ENCODE measurements at regions not wholly inside any gene's neighbourhood (a gene's known extent, or its start where the extent isn't known, plus 50 kb on each side); places are given as distances from the start of the nearest gene placed in this dataset.

DNA sequence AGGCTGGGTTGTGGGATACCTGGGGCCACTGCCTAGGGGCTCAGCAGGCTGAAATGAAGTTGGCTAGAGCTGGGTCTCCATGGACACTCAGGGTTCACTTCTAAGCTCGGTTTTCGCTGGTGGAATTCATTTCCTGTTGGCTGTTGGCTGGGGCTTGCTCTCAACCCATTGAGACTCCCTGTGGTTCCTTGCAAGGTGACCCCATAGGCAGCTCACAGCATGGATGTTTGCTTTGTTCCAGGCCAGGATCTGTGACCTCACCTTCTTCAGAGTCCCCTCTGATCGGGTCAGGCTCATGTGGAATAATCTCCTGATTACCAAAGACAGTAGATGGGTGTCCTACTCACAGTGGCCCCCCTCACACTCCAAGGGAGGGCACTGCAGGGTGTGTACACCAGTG is 229.3 kb downstream of the QKI start:
- Histone ChIP-seq H3K79me2 (ENCODE audit: control insufficient read depth, low read length) (no peaks in the 10 kb centered on the region), H3K36me3 (ENCODE audit: control insufficient read depth, low read length) (no peaks in the 10 kb centered on the region), H4K20me1 (ENCODE audit: control insufficient read depth, insufficient read depth, low read depth, low read length) (no peaks in the 10 kb centered on the region), H3K4me3 (ENCODE audit: low read length) (no peak overlapping the region), H3K27ac (ENCODE audit: low read depth, low read length) (no peak overlapping the region), H3K9me3 (ENCODE audit: control insufficient read depth, insufficient read depth, low read length) (no peaks in the 10 kb centered on the region), H3K27me3 (ENCODE audit: control insufficient read depth, low read length) (no peaks in the 10 kb centered on the region), H3F3A (ENCODE audit: control insufficient read depth, insufficient read depth) (no peaks in the 10 kb centered on the region), H3K4me1 (ENCODE audit: control insufficient read depth, low read length) (no peaks in the 10 kb centered on the region), H3K4me2 (ENCODE audit: low read length) (no peak overlapping the region), H3K9me2 (replicated peaks; ENCODE audit: control insufficient read depth, low read length) (no peaks in the 10 kb centered on the region)
- TF ChIP-seq, protein P1, sequence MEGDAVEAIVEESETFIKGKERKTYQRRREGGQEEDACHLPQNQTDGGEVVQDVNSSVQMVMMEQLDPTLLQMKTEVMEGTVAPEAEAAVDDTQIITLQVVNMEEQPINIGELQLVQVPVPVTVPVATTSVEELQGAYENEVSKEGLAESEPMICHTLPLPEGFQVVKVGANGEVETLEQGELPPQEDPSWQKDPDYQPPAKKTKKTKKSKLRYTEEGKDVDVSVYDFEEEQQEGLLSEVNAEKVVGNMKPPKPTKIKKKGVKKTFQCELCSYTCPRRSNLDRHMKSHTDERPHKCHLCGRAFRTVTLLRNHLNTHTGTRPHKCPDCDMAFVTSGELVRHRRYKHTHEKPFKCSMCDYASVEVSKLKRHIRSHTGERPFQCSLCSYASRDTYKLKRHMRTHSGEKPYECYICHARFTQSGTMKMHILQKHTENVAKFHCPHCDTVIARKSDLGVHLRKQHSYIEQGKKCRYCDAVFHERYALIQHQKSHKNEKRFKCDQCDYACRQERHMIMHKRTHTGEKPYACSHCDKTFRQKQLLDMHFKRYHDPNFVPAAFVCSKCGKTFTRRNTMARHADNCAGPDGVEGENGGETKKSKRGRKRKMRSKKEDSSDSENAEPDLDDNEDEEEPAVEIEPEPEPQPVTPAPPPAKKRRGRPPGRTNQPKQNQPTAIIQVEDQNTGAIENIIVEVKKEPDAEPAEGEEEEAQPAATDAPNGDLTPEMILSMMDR (IDR thresholded peaks at IDR 0.05; ENCODE audit: low read depth, low read length, poor library complexity, severe bottlenecking) = no peak
- TF ChIP-seq EZH2phosphoT487 (IDR thresholded peaks at IDR 0.05; ENCODE audit: borderline replicate concordance, low read length) = no peak

DNA sequence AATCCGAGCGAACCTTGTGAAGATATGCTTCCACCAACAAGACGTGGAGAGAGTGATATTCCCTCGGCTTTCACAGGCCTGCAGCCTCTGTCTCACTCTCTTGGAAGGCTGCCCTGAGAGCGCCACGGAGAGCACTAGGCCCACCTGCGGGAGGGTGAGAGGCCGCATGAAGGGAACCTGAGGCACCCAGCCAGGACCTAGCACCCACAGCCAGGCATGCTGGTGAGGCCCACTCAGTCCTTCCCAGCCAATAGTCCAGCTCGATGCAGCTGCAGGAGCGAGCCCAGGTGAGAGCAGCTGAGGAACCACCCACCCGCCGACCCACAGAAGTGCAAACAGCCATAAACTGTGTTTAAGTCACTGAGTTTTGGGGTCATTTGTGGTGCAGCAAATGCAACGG is 227.2 kb downstream of the QKI start:
- Histone ChIP-seq H3K36me3 (ENCODE audit: control insufficient read depth, low read length) (no peaks in the 10 kb centered on the region), H3K9me3 (ENCODE audit: control insufficient read depth, insufficient read depth, low read length) (no peaks in the 10 kb centered on the region), H3K9me2 (replicated peaks; ENCODE audit: control insufficient read depth, low read length) (no peaks in the 10 kb centered on the region), H4K20me1 (ENCODE audit: control insufficient read depth, insufficient read depth, low read depth, low read length) (no peaks in the 10 kb centered on the region), H3K27me3 (ENCODE audit: control insufficient read depth, low read length) (0 out of 2 replicates have a peak, but pooled peaks cover 6% of the 10 kb centered on the region), H3K4me3 (ENCODE audit: low read length) (no peak overlapping the region), H3K79me2 (ENCODE audit: control insufficient read depth, low read length) (no peaks in the 10 kb centered on the region), H3K4me1 (ENCODE audit: control insufficient read depth, low read length) (no peaks in the 10 kb centered on the region), H3K27ac (ENCODE audit: low read depth, low read length) (no peak overlapping the region), H3F3A (ENCODE audit: control insufficient read depth, insufficient read depth) (no peaks in the 10 kb centered on the region), H3K4me2 (ENCODE audit: low read length) (no peak overlapping the region)
- TF ChIP-seq, protein P1 (IDR thresholded peaks at IDR 0.05; ENCODE audit: low read depth, low read length, poor library complexity, severe bottlenecking) = no peak
- no peak for TF ChIP-seq EZH2phosphoT487 (IDR thresholded peaks at IDR 0.05; ENCODE audit: borderline replicate concordance, low read length)

DNA sequence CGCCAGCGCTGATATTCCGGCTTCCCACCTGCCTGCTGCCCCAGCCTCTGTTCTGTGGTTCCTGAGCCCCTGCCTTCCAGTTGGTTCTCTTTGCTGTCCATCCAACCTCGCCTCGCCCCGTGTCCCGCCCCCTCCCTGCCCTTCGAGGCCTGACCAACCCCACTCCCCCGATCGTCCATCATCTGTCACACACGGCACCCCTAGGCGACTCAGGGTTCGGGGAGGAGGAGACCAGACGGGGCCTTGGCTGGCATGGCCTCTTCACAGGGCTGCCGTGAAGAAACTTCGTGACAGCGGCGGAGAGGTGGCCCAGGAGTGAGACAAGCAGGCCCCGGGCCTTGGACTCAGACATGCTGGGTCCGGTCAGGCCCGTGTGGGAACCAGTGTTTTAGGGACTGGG is 226.1 kb downstream of the QKI start:
- Histone ChIP-seq H3K27ac (ENCODE audit: low read depth, low read length) (no peak overlapping the region), H3K4me3 (ENCODE audit: low read length) (no peak overlapping the region), H3K9me2 (replicated peaks; ENCODE audit: control insufficient read depth, low read length) (no peaks in the 10 kb centered on the region), H4K20me1 (ENCODE audit: control insufficient read depth, insufficient read depth, low read depth, low read length) (no peaks in the 10 kb centered on the region), H3K4me2 (ENCODE audit: low read length) (no peak overlapping the region), H3K4me1 (ENCODE audit: control insufficient read depth, low read length) (no peaks in the 10 kb centered on the region), H3K36me3 (ENCODE audit: control insufficient read depth, low read length) (no peaks in the 10 kb centered on the region), H3K79me2 (ENCODE audit: control insufficient read depth, low read length) (no peaks in the 10 kb centered on the region), H3K9me3 (ENCODE audit: control insufficient read depth, insufficient read depth, low read length) (no peaks in the 10 kb centered on the region), H3K27me3 (ENCODE audit: control insufficient read depth, low read length) (peaks cover 6% of the 10 kb centered on the region; the same call in 1 of the 2 replicates), H3F3A (ENCODE audit: control insufficient read depth, insufficient read depth) (no peaks in the 10 kb centered on the region)
- TF ChIP-seq EZH2phosphoT487 (IDR thresholded peaks at IDR 0.05; ENCODE audit: borderline replicate concordance, low read length) = no peak
- TF ChIP-seq, protein P1 (IDR thresholded peaks at IDR 0.05; ENCODE audit: low read depth, low read length, poor library complexity, severe bottlenecking) = no peak

DNA sequence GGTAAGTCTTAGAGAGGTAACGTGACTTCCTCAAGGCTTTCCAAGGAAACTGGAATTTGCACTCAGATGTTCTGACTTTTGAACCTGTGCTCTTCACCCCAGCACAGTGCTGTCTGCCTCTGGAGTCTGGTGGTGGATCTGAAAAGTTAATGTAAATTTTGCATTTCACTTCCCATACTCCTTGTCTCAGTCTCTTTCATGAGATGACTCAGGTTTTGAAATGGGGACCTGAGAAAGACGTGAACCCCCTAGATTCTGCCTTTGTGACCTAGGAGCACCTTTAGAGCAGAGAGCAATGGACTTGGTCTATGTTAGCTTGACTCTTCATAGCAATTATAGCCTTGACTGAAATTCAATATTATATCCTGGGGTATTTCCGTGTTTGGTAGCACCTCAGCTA is 223.0 kb downstream of the QKI start:
- peaks cover 11% of the 10 kb centered on the region for H3K27me3 ChIP-seq (ENCODE audit: control insufficient read depth, low read length)
- H3K4me3 ChIP-seq (ENCODE audit: low read length) = no peak overlapping the region
- no peaks in the 10 kb centered on the region for H3K79me2 ChIP-seq (ENCODE audit: control insufficient read depth, low read length)
- H3K4me1 ChIP-seq (ENCODE audit: control insufficient read depth, low read length) = no peaks in the 10 kb centered on the region
- H3K9me2 ChIP-seq (replicated peaks; ENCODE audit: control insufficient read depth, low read length) = no peaks in the 10 kb centered on the region
- H3K36me3 ChIP-seq (ENCODE audit: control insufficient read depth, low read length) = no peaks in the 10 kb centered on the region
- H3F3A ChIP-seq (ENCODE audit: control insufficient read depth, insufficient read depth) = no peaks in the 10 kb centered on the region
- TF ChIP-seq, protein P1 (IDR thresholded peaks at IDR 0.05; ENCODE audit: low read depth, low read length, poor library complexity, severe bottlenecking) = no peak
- no peak for TF ChIP-seq EZH2phosphoT487 (IDR thresholded peaks at IDR 0.05; ENCODE audit: borderline replicate concordance, low read length)
- no peak overlapping the region for H3K27ac ChIP-seq (ENCODE audit: low read depth, low read length)
- H4K20me1 ChIP-seq (ENCODE audit: control insufficient read depth, insufficient read depth, low read depth, low read length) = no peaks in the 10 kb centered on the region
- H3K9me3 ChIP-seq (ENCODE audit: control insufficient read depth, insufficient read depth, low read length) = no peaks in the 10 kb centered on the region
- H3K4me2 ChIP-seq (ENCODE audit: low read length) = no peak overlapping the region
